Tibial nerve (tissue), 4 donors: ENCODE measurements at regions not wholly inside any gene's neighbourhood (a gene's known extent, or its start where the extent isn't known, plus 50 kb on each side); places are given as distances from the start of the nearest gene placed in this dataset.

Experiments used
- CTCF ChIP-seq, 5 experiments: fragments of 200-600 bp in 3 of 5; fragments of 450-650 bp in 2 of 5; sonication (generic) in 3 of 5; IDR thresholded peaks; one replicate each; pipeline ENCODE4 v1.5.1; 2016 to 2019; ENCODE audit warnings: antibody characterized with exemption in 5 of 5, mild to moderate bottlenecking in 3 of 5, moderate library complexity in 2 of 5
- EP300 ChIP-seq, 2 donors: sonication (generic); formaldehyde crosslinking; IDR thresholded peaks; one replicate each; pipeline ENCODE4 v1.6.1; 2017; ENCODE audit warnings: antibody characterized with exemption in 2 of 2, mild to moderate bottlenecking in 1 of 2
- POLR2A ChIP-seq, 2 donors: fragments of 450-650 bp; IDR thresholded peaks; one replicate each; pipeline ENCODE4 v1.6.1; 2017; ENCODE audit warnings: antibody characterized with exemption in 2 of 2, mild to moderate bottlenecking in 2 of 2, moderate library complexity in 2 of 2

GRCh38 chr6:81130061-81130460 is 622.4 kb downstream of the TENT5A start:
- TF ChIP-seq POLR2A (IDR thresholded peaks at IDR 0.05) = no peak
- no peak for TF ChIP-seq CTCF (IDR thresholded peaks at IDR 0.05)
- no peak for TF ChIP-seq EP300 (IDR thresholded peaks at IDR 0.05)
